ENCODE measurements at regions not wholly inside any gene's neighbourhood (a gene's known extent, or its start where the extent isn't known, plus 50 kb on each side); places are given as distances from the start of the nearest gene placed in this dataset.
"Not testable (repeated sequence)": the region's sequence is repeated elsewhere in the genome, so short reads cannot be mapped to it uniquely, and the experiment has no call there.

GRCh38 chr4:123232439-123232838, 164.2 kb upstream of the SPRY1 start:
- intact Hi-C loops (cut with DNase I): no loop called here
- no peaks in the 10 kb centered on the region for H3K36me3 ChIP-seq
- 38% methylated on average over 3 of the region's 3 CpGs for WGBS
- no peak for DNase-seq (ENCODE audit: low spot score)
- H3K9me3 ChIP-seq: no peaks in the 10 kb centered on the region
- no peak for TF ChIP-seq POLR2A (IDR thresholded peaks at IDR 0.05)
- H3K27ac ChIP-seq: no peak overlapping the region
- no peaks in the 10 kb centered on the region for H3K27me3 ChIP-seq (replicated peaks; ENCODE audit: insufficient read depth)
- no peak overlapping the region for H3K4me3 ChIP-seq
- H3K4me1 ChIP-seq (replicated peaks): no peaks in the 10 kb centered on the region

DNA sequence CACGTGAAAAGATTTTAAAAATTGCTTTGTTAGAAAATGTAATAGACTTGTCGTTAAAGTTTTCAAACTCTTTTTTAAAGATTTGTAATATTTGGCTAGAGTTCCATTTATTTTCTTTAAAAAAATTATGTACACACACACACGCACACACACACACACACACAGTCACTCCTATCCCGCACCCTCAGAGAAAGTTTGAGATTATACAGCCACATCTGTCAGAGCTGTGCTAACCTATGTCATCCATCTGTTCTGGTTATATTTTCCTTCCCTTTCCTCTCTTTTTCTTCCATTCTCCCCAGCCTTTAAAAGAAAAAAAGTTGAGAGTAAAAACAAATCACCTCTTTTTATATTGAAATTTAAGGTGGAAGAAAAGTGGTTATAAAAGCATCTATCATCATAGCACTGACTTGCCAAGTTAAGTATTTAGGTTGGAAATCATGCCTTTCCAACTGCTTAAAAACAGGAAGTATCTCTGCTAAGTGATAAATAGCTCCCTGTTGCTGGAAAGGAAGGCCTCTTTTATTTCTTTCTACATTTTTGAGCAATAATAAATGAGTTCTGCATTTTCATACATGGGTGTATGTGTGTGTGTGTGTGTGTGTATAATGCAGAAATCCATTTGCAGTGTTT, 163.3 kb upstream of the SPRY1 start:
- no peaks in the 10 kb centered on the region for H3K27me3 ChIP-seq (replicated peaks; ENCODE audit: insufficient read depth)
- WGBS: 56% methylated on average over 4 of the region's 4 CpGs
- no peak for DNase-seq (ENCODE audit: low spot score)
- H3K27ac ChIP-seq: no peak overlapping the region
- intact Hi-C loops (cut with DNase I): no loop called here
- H3K4me3 ChIP-seq: no peak overlapping the region
- no peaks in the 10 kb centered on the region for H3K36me3 ChIP-seq
- H3K4me1 ChIP-seq (replicated peaks): no peaks in the 10 kb centered on the region
- TF ChIP-seq POLR2AphosphoS5 (IDR thresholded peaks at IDR 0.05) (no peak), POLR2A (IDR thresholded peaks at IDR 0.05) (no peak), CTCF (IDR thresholded peaks at IDR 0.05) (no peak)
- no peaks in the 10 kb centered on the region for H3K9me3 ChIP-seq

- no peak for DNase-seq (ENCODE audit: low spot score)
- no peaks in the 10 kb centered on the region for H3K36me3 ChIP-seq
- no peaks in the 10 kb centered on the region for H3K9me3 ChIP-seq
- no peak for TF ChIP-seq CTCF (IDR thresholded peaks at IDR 0.05)
- no peak for TF ChIP-seq POLR2AphosphoS5 (IDR thresholded peaks at IDR 0.05)
- TF ChIP-seq POLR2A (IDR thresholded peaks at IDR 0.05): no peak
- H3K4me1 ChIP-seq (replicated peaks): no peaks in the 10 kb centered on the region
- H3K27me3 ChIP-seq (replicated peaks; ENCODE audit: insufficient read depth): no peaks in the 10 kb centered on the region
- intact Hi-C loops (cut with DNase I): no loop called here
- no peak overlapping the region for H3K27ac ChIP-seq
- H3K4me3 ChIP-seq: no peak overlapping the region
Observed at GRCh38 chr4:123234955-123235354, 161.6 kb upstream of the SPRY1 start.

DNA sequence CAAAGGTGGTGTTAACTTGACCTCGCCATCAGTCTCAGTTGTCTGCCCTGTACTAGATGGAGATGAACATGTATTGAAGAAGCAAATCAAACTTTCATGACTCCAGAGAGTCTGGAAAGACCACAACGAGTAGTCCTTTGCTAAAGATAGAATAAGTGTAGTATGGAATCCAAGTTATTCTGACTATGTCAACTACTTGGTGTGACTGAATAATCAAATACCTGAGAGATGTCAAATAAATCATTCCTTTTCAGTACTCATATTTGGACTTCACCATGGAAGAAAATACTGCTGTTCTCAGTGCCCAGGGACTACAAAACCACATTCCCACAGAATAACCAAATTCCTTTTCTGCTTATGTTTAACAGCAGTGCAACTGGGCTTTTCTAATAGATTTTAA, 161.2 kb upstream of the SPRY1 start:
- no peak for TF ChIP-seq POLR2A (IDR thresholded peaks at IDR 0.05)
- TF ChIP-seq CTCF (IDR thresholded peaks at IDR 0.05): no peak
- no peaks in the 10 kb centered on the region for H3K4me1 ChIP-seq (replicated peaks)
- no peaks in the 10 kb centered on the region for H3K36me3 ChIP-seq
- intact Hi-C loops (cut with DNase I): no loop called here
- WGBS: 73% methylated on average over 2 of the region's 2 CpGs
- DNase-seq (ENCODE audit: low spot score): no peak
- H3K4me3 ChIP-seq: no peak overlapping the region
- H3K27me3 ChIP-seq (replicated peaks; ENCODE audit: insufficient read depth): no peaks in the 10 kb centered on the region
- no peaks in the 10 kb centered on the region for H3K9me3 ChIP-seq
- no peak overlapping the region for H3K27ac ChIP-seq

- intact Hi-C loops (cut with DNase I): no loop called here
- H3K4me3 ChIP-seq: no peak overlapping the region
- no peaks in the 10 kb centered on the region for H3K36me3 ChIP-seq
- 76% methylated on average over 2 of the region's 2 CpGs for WGBS
- no peaks in the 10 kb centered on the region for H3K4me1 ChIP-seq (replicated peaks)
- no peaks in the 10 kb centered on the region for H3K9me3 ChIP-seq
- H3K27me3 ChIP-seq (replicated peaks; ENCODE audit: insufficient read depth): no peaks in the 10 kb centered on the region
- no peak overlapping the region for H3K27ac ChIP-seq
- TF ChIP-seq POLR2AphosphoS5 (IDR thresholded peaks at IDR 0.05) (no peak), CTCF (IDR thresholded peaks at IDR 0.05) (no peak), POLR2A (IDR thresholded peaks at IDR 0.05) (no peak)
- DNase-seq (ENCODE audit: low spot score): no peak
Observed at GRCh38 chr4:123236606-123237005, 160.0 kb upstream of the SPRY1 start.

DNA sequence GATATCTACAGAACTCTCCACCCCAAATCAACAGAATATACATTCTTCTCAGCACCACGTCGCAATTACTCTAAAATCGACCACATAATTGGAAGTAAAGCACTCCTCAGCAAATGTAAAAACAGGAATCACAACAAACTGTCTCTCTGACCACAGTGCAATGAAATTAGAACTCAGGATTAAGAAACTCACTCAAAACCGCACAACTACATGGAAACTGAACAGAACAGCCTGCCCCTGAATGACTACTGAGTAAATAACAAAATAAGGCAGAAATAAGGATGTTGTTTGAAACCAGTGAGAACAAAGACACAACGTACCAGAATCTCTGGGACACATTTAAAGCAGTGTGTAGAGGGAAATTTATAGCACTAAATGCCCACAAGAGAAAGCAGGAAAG, 156.3 kb upstream of the SPRY1 start:
- H3K36me3 ChIP-seq; H3K27me3 ChIP-seq (replicated peaks; ENCODE audit: insufficient read depth); intact Hi-C loops (cut with DNase I); H3K4me1 ChIP-seq (replicated peaks); H3K4me3 ChIP-seq; H3K9me3 ChIP-seq; H3K27ac ChIP-seq; DNase-seq (ENCODE audit: low spot score): not testable (repeated sequence)
- WGBS: 95% methylated on average over 5 of the region's 5 CpGs

DNA sequence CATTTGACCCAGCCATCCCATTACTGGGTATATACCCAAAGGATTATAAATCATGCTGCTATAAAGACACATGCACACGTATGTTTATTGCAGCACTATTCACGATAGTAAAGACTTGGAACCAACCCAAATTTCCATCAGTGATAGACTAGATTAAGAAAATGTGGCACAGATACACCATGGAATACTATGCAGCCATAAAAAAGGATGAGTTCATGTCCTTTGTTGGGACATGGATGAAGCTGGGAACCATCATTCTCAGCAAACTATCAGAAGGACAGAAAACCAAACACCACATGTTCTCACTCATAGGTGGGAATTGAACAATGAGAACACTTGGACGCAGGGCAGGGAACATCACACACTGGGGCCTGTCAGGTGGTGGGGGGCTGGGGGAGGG, 153.4 kb upstream of the SPRY1 start:
- H3K27ac ChIP-seq; H3K4me1 ChIP-seq (replicated peaks); H3K9me3 ChIP-seq; H3K27me3 ChIP-seq (replicated peaks; ENCODE audit: insufficient read depth); H3K4me3 ChIP-seq; intact Hi-C loops (cut with DNase I); H3K36me3 ChIP-seq; DNase-seq (ENCODE audit: low spot score): not testable (repeated sequence)
- WGBS: 95% methylated on average over 3 of the region's 3 CpGs
